Glomerular endothelial cell (primary cell): ENCODE measurements at regions not wholly inside any gene's neighbourhood (a gene's known extent, or its start where the extent isn't known, plus 50 kb on each side); places are given as distances from the start of the nearest gene placed in this dataset.
"Not testable (repeated sequence)": the region's sequence is repeated elsewhere in the genome, so short reads cannot be mapped to it uniquely, and the experiment has no call there.

Experiments
- DNase-seq: peaks from one replicate; pipeline ENCODE4 v3.0.0-alpha.2; 2011; ENCODE audit warnings: low read depth, low spot score; ENCODE audit errors: extremely low read depth

GRCh38 chr2:126276268-126276667 is 379.7 kb upstream of the GYPC start:
- DNase-seq, result not testable (repeated sequence)

DNA sequence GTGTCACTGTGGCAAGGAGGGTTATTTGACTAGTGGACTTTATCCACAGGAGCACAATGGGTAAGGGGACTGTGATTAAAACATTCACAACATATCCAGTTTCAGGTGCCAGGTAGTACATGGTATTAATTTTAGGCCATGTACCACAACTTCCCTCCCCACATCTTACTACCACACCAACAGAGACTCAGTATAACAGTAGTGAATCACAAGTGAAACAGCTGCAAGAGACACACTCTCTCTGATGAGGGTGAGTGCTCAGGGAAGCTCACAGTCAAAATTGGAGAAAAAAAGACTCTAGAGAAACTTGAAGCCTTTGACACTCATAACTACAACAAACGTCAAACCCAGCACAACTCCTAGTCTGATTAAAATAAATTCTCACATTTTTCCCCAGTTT is 367.6 kb upstream of the GYPC start:
- DNase-seq, result no peak

- DNase-seq, result not testable (repeated sequence)
These were observed 362.0 kb upstream of the GYPC start for GRCh38 chr2:126293962-126294361.

- no peak for DNase-seq
These were observed 356.4 kb upstream of the GYPC start for GRCh38 chr2:126299469-126299976.

GRCh38 chr2:126300348-126300747 is 355.6 kb upstream of the GYPC start:
- DNase-seq, result no peak

DNA sequence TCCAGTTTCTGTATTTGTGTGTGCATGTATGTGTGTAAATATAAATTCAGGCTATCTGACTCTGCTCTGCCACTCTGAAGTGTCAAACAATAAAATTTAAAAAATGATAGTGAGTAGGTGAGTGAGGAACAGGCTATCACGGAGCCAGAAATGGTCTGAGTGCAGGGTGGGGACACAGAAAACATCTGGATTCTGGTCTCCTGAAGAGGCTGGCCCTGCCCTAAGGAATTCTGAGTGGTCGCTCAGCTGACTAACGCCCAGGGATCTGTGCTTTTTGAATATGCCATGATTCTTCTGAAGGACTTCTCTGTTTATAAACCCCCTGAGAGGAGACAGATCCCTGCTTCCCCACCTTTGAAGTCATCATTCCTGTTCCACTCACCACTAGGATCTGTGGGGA is 353.9 kb upstream of the GYPC start:
- DNase-seq, result no peak

DNA sequence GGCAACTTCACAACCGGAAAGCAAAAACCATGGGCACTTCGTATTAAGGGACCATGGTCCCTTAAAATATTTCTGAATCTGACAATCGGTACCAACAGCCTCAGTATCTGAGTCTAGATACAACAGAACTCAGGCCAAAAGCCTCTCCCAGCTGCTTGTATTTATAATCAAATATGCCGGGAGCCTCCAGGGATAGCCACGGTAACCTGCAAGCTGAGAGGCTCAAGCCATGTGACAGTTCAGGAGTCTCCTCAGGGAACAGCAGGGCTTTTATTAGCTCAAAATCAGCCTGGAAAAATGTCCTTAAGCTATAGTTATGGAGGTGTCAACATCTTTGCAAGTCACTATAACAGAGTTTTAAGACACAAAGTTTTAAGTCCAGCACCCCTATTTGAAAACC is 352.8 kb upstream of the GYPC start:
- DNase-seq, result no peak

DNA sequence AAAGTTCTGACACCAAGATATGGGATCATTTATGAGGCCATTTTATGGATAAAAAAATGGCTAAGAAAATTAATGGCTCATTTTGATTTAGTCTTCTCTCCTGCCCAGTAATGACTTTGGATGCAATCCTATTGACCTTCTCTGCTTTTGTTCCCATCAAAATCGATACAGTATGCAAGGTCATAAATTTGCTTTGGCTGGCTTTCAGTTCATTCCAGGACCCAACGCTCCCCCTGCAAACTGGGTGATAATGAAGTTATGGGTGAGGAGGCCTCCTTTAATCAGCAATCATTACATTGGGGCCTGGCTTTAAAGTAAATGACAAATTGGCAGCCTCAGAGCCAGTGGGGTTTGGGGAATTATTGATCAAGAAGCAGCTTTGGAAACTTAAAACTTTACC is 351.8 kb upstream of the GYPC start:
- DNase-seq, result no peak

GRCh38 chr2:126306539-126306938 is 349.4 kb upstream of the GYPC start:
- no peak for DNase-seq

- DNase-seq, result no peak
These were observed 348.2 kb upstream of the GYPC start for GRCh38 chr2:126307740-126308139.

DNA sequence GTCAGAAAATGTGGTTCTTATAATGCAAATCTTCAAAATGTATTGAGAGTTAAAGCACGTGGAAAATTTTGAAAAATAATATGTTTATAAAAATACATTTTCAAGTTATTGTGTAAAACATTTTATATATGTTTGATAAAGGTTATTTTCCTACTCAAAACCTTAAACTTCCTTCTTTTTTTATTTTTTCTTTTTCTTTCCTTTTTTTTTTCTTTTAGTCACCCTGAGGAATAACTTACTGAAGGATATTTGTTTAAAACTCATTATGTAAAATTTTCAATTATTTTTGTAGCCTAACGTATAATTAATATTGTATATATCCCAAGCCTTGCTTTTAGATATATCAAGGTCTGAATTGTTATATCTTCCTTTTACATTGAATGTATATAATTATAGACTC is 346.8 kb upstream of the GYPC start:
- DNase-seq, result no peak

DNA sequence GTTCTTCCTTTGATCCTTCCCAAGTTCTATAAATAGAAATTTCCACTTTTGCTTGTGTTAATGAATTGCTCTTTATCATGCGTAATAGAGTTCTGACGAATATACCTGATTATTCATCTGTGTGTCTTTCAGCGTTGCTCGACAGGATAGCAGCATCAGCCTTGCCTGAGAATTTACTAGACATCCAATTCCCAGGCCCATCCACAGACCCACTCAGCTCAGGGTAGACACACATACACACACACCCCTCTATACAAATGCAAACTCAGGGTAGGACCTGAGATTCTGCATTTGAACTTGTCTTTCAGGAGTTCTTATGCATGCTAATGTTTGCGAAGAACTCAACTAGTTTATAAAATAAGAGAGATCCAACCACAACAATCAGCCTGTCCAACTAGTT is 343.4 kb upstream of the GYPC start:
- DNase-seq, result no peak

DNA sequence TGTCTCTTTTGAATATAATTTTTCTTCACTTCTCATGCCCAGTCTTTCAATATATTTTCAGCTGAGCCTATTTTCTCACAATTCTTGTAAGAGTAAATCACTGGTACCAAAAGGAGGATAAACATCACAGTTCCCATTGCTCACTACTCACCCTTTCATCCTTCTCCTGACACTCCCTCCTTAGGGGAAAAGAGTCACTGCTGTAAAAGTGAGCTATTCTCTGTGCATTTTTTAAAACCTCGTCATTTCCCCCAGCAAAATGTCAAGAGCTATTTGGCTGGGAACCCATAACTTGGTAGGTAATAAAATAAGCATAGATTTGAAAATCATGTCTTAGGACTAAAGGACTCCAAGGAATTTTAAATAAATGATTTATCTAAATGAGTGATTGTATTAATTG is 340.1 kb upstream of the GYPC start:
- no peak for DNase-seq

DNA sequence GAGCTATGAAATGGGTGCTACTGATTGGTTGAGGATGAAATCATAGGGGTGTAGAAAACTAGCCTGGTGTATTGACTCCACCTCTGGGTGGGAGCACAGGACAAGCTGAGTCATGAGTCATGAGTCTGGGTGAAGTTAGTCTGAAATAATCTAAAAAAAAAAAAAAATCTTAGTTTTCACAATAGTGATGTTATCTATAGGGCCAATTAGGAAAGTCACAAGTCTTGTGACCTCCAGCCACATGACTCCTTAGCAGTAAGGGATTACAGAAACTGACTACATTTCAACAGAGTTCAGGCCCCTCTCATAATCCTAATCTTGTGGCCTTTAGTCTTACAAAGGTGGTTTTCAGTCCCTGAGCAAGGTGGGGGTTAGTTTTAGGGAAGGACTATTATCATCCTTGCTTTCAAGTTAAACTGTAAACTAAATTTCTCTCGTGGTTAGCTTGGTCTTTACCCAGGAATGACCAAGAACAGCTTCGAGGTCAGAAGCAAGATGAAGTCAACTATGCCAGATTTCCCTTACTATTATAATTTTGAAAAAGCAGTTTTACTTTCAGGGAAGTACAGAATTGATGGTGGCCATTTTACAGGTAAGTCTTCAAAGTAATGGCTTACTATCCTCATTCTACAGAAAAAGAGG is 338.0 kb upstream of the GYPC start:
- DNase-seq, result no peak

- DNase-seq, result no peak
These were observed 333.6 kb upstream of the GYPC start for GRCh38 chr2:126322342-126322741.

DNA sequence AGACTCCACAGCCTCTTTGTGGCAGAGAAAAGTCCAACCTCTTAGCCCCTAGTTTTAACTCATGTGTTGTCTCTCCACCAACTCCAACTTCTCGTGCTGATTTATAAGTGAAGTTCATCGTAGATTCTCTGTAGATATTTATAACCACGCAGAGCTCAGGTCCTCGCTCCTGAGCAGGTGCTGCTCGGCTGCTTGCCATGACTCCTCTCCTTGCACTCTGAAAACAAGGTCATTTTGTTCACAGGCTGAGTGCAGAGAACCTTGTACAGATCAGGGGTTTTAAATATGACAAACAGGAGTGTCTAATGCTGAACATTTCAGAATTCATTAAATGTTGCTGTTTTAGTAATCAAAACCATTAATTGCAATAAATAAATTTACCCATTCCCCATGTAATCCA is 330.8 kb upstream of the GYPC start:
- no peak for DNase-seq

- no peak for DNase-seq
These were observed 326.8 kb upstream of the GYPC start for GRCh38 chr2:126329173-126329572.

GRCh38 chr2:126342457-126342856 is 313.5 kb upstream of the GYPC start:
- no peak for DNase-seq

GRCh38 chr2:126343136-126343535 is 312.8 kb upstream of the GYPC start:
- no peak for DNase-seq

DNA sequence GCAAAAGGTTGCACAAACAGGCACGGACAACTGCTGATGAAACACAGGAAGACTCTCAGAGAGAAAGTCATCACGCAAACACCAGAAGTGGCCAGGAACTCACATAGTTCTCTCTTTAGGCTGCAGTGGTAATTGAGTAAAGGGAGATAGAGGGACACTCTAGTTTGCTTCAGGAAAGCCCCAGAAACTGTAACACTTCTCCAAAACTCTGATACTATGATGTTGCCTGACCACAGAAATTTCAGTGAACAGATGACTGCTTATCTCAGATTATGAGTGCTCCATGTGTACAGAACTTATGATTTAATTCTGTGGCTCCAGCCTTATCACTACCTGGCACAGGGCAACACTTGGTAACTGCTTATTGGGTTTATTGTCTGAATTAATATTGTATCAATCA is 311.5 kb upstream of the GYPC start:
- DNase-seq, result no peak

- DNase-seq, result no peak
These were observed 310.3 kb upstream of the GYPC start for GRCh38 chr2:126345691-126346090.

- DNase-seq, result no peak
These were observed 299.3 kb upstream of the GYPC start for GRCh38 chr2:126356631-126357030.

- no peak for DNase-seq
These were observed 297.8 kb upstream of the GYPC start for GRCh38 chr2:126358122-126358521.
